ENCODE measurements at regions not wholly inside any gene's neighbourhood (a gene's known extent, or its start where the extent isn't known, plus 50 kb on each side); places are given as distances from the start of the nearest gene placed in this dataset.

DNA sequence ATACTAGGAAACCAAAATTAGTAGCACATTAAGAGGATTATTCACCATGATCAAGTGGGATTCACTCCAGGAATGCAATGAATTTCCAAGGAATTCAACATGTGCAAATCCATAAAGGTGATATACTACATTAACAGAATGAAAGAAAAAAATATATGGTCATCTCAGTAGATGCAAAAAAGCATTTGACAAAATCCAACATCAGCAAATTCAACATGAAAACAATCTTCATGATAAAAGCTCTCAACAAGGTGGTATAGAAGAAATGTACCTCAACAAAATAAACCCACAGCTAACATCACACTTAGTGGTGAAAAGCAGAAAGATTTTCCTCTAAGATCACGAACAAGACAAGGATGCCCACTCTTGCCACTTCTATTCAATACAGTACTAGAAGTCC, 74.4 kb upstream of the PDE10A start:
- no peak for DNase-seq (ENCODE audit: low read depth in 3 of 3, low spot score in 2 of 3)

- no peak for DNase-seq (ENCODE audit: low read depth in 3 of 3, low spot score in 2 of 3)
These were observed 72.0 kb upstream of the PDE10A start for GRCh38 chr6:165735065-165735464.

GRCh38 chr6:165733489-165733791, 70.4 kb upstream of the PDE10A start:
- no peak for DNase-seq (ENCODE audit: low read depth in 3 of 3, low spot score in 2 of 3)

DNA sequence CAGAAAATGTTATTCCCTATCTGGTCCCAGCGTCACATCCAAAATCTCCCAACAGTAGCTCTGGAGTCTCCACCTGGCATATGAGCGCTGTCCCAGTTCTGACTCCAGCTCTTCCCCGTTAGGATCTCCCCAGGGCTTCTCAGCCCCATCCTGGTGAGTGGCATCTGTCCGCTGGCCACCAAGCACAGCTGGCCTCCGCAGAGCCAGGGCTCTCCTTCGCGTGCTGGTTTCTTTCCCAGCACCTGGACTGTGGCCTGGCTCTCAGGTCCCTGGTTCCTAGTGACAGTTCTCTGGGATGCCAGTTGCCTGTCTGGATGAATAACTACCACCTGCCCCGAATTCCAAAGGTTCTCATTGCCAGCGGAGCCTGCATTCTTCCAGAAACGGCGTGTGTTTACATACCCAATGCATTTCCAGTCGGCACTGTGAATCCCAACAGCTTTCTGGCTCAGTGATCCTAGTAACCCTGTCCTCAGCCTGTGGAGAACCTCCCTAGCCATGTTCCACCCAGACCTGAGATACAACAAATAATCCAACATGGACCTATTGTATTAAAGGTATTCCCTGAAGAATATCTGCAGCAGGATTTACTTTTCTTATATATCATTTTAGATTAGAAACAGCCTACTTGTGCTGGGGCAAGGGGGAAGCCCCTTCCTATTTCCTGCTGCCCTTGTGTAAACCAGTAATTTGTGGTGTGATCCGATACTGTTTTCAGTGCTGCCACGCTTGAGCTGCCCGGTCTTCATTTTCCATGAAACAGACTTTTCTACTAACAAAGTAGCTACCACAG, 69.9 kb upstream of the PDE10A start:
- no peak for DNase-seq (ENCODE audit: low read depth in 3 of 3, low spot score in 2 of 3)

DNA sequence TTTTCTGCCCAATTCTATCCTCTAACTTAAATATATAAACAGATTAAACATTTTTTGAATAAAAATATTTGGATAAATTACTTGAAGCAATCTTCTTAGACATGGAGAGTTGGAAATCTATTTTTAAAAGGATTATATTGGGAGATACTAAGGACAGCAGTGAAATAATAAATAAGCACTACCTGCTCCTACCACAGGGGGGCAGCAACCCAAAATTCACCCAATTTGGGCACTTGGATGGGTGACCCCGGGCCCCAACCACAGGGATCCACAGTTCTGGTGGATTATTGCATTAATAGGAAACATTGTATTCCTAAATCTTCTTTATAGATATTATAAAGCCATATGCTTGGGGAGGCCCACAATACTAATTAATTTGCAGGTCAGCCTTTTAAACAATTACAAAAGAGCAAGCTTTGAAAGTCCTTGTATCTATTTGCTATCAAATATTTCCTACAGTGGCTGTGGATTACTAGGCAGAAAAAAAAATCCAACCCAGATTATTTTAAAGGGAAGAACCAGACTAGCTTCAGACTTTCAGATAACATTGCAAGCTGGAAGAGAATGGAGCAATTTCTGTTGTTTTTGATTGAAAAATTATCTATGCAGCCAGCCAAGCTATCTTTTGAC, 66.4 kb upstream of the PDE10A start:
- no peak for DNase-seq (ENCODE audit: low read depth in 3 of 3, low spot score in 2 of 3)

GRCh38 chr6:165728216-165728615, 65.2 kb upstream of the PDE10A start:
- DNase-seq (ENCODE audit: low read depth in 3 of 3, low spot score in 2 of 3), result no peak

DNA sequence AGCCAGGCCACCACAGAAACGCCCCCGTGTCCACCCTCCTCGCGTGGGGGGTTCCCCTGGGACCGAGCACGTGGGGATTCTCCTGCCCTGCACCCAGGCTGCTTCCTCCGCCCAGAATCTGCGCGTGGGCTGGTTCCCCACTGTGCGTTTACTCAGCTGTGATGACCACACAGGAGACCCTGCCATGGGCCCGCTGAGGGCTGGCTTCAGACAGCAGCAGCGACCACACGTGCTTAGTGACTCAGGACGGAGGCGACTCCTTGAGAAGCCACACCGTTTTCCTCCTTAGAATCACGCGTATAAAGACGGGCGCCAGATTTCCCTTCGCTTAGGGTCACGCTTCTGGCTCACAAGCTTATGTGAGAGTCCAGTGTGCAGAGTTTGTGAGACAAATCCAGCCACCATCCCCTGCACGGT, 63.9 kb upstream of the PDE10A start:
- DNase-seq (ENCODE audit: low read depth in 3 of 3, low spot score in 2 of 3), result no peak

DNA sequence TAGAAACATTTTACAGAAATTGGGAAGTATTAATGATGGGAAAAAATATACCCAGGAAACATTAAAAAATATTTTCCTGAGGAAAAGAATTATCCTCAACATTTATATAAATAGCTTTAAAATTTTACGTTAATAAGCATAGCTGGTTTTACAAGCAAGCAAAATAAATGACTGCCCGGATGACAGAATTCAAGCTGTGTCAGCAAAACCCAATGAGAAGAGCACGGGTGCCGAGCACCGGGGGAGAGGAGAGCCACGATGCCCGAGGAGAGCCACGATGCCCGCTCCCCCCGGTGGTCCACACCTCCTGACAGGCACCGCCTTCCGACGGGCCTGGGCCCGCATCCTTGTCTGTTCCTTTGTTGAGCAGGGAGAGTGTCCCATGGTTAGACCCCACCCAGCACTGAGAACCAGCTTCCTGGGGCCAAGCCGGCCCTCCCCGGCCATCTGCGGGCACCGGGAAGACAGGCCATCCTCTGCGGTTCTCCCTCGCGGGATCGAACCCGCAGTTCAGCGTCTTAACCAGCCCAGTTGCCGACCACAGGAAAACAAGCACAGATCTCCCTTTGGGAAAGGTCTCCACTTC, 63.3 kb upstream of the PDE10A start:
- no peak for DNase-seq (ENCODE audit: low read depth in 3 of 3, low spot score in 2 of 3)

DNA sequence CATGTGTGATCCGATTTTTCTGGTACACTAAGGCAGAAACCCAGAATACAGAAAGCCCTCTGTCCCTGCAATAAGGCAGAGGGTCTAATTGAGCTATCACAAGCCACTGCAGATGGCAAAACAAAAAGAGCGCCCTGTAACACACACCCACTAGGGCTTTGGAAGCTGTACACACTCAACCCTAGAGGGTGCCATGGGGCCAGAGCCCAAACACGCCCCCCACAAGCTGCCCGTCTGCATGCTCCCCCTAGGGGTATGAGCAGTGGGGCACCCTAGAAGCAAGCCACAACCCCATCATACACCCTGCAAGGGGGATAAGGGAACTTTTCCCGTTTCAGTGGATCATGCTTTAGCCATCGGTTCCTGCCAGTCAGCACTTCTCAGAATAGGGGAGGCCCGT, 62.2 kb upstream of the PDE10A start:
- DNase-seq (ENCODE audit: low read depth in 3 of 3, low spot score in 2 of 3), result no peak

GRCh38 chr6:165723326-165723725, 60.3 kb upstream of the PDE10A start:
- DNase-seq (ENCODE audit: low read depth in 3 of 3, low spot score in 2 of 3), result no peak

GRCh38 chr6:165722022-165722421, 59.0 kb upstream of the PDE10A start:
- DNase-seq (ENCODE audit: low read depth in 3 of 3, low spot score in 2 of 3), result no peak

- DNase-seq (ENCODE audit: low read depth in 3 of 3, low spot score in 2 of 3), result no peak
These were observed 58.3 kb upstream of the PDE10A start for GRCh38 chr6:165721356-165721755.

GRCh38 chr6:165718491-165718891, 55.5 kb upstream of the PDE10A start:
- no peak for DNase-seq (ENCODE audit: low read depth in 3 of 3, low spot score in 2 of 3)

DNA sequence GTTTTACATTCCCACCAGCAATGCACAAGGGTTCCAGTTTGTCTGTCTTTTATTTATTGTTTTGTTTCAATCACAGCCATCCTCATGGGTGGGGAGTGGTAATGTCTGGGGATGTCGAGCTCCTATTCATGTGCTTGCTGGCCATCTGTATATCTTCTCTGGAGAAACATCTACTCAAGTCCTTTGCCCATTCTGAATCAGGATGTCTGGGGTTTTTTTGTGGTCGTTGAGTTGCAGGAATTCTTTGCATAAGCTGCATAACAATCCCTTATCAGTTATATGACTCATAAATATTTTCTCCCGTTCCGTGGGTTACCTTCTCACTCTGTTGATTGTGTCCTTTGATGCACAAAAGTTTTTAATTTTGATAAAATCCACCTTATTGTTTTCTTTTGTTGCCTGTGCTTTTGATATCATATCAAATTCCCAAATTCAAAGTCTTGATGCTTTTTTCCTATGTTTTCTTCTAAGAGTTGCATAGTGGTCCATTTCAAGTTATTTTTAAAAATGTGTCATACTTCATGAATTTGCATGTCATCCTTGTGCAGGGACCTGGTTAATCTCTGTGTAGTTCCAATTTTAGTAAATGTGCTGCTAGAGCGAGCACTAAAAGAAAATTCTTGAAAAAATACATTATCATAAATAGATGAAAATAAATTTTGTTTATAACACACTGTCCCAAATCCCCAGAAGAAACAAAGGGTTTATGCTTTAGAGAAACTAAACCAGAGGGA, 54.9 kb upstream of the PDE10A start:
- DNase-seq (ENCODE audit: low read depth in 3 of 3, low spot score in 2 of 3), result no peak

DNA sequence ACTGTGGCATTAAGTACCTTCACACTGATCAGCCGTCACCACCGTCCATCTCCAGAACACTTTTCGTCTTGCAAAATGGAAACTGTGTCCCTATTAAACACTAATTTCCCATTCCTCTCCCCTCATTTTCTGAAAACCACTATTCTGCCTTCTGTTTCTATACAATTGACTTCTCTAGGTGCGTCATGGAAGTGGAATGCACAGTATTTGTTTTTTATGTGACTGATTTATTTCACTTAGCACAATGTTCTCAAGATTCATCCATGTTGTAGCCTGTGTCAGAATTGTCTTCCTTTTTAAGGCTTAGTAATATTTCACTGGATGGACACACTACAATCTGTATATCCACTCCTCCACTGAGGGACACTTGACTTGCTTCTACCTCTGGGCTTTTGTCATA, 53.8 kb upstream of the PDE10A start:
- no peak for DNase-seq (ENCODE audit: low read depth in 3 of 3, low spot score in 2 of 3)

GRCh38 chr6:165715428-165715827, 52.4 kb upstream of the PDE10A start:
- DNase-seq (ENCODE audit: low read depth in 3 of 3, low spot score in 2 of 3), result no peak

DNA sequence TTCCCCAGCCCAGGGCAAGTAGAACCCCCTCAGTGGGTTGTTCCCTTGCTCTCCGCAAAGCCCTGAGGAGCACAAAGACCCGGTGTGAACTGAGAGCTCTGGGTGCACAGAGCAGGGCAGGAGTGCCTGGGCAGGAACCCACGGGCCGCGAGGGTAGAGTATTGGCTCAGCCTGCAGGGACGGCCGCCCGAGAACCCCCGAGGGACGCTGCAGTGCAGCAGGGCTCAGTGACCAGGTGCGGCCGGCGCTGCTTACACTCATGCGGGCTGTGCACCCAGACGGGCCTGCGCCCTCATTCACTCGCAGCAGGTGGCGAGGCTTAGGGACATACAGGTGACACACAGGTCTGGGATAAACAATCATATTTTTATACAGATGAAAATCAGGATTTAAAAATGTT, 51.9 kb upstream of the PDE10A start:
- DNase-seq (ENCODE audit: low read depth in 3 of 3, low spot score in 2 of 3), result no peak

DNA sequence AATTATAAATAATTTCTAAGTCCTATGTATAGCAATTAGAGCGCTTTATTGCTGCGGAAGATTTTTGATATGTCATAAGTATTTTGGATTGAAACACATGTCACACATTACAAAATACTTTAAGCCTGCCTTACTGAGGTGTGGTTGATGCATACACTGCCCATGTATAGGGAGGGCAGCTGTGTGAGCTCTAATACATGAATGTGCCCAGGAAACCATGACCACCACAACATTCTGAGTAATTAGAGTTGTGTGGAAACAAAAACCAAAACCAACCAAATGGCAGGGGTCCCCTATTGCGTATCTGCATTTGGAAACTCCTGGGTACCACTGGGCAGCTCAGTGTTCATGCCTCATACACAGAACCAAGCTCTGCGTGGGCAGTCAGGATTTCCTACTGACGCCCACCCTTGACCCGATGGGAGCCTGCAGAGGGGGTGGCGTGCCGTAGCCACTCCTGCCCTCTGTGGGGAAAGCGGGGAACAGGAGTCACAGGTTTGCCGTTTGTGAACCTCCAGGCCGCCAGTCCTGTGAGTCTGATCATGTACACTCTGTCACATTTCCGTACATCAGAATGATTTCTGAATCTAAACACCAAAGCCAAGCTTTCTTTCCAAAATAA, 50.9 kb upstream of the PDE10A start:
- no peak for DNase-seq (ENCODE audit: low read depth in 3 of 3, low spot score in 2 of 3)
